ENCODE measurements at regions not wholly inside any gene's neighbourhood (a gene's known extent, or its start where the extent isn't known, plus 50 kb on each side); places are given as distances from the start of the nearest gene placed in this dataset.

GRCh38 chr5:5040712-5041111, 99.4 kb upstream of the ADAMTS16 start:
- Histone ChIP-seq H3K56ac (ENCODE audit: low read length) (no peak overlapping the region), H3K4me2 (ENCODE audit: low read length) (no peak overlapping the region), H3K4me1 (ENCODE audit: control insufficient read depth, low read depth, low read length) (no peaks in the 10 kb centered on the region), H3K27me3 (ENCODE audit: insufficient read depth, low read length, poor library complexity) (no peaks in the 10 kb centered on the region), H3K79me1 (ENCODE audit: low read length) (no peaks in the 10 kb centered on the region), H4K5ac (ENCODE audit: low read length) (no peak overlapping the region), H3K4ac (ENCODE audit: low read depth, low read length) (no peak overlapping the region), H2BK120ac (ENCODE audit: low read depth, low read length) (no peak overlapping the region), H2BK5ac (ENCODE audit: low read length) (no peak overlapping the region), H3K79me2 (ENCODE audit: control insufficient read depth, insufficient read depth, low read length) (no peaks in the 10 kb centered on the region), H3K18ac (ENCODE audit: low read length) (no peak overlapping the region), H3K4me3 (ENCODE audit: low read length) (no peak overlapping the region), H3K23ac (ENCODE audit: low read length) (no peak overlapping the region), H3K36me3 (ENCODE audit: control insufficient read depth, insufficient read depth, low read length) (no peaks in the 10 kb centered on the region), H2AK5ac (ENCODE audit: low read length) (no peak overlapping the region), H2BK15ac (replicated peaks; ENCODE audit: low read depth) (no peak overlapping the region), H3K27ac (ENCODE audit: low read depth, low read length) (no peak overlapping the region), H3K9ac (ENCODE audit: low read length) (no peak overlapping the region), H4K8ac (ENCODE audit: low read depth, low read length) (no peak overlapping the region)
- DNase-seq, result no peak
- WGBS (ENCODE audit: extremely low coverage, insufficient coverage, low lambda C conversion rate), result no CpG with 5 or more reads among the region's 3 CpGs

- H4K8ac ChIP-seq (ENCODE audit: low read depth, low read length), result no peak overlapping the region
- no peaks in the 10 kb centered on the region for H3K36me3 ChIP-seq (ENCODE audit: control insufficient read depth, insufficient read depth, low read length)
- DNase-seq, result no peak
- no peaks in the 10 kb centered on the region for H3K79me1 ChIP-seq (ENCODE audit: low read length)
- no peaks in the 10 kb centered on the region for H3K79me2 ChIP-seq (ENCODE audit: control insufficient read depth, insufficient read depth, low read length)
- H2BK120ac ChIP-seq (ENCODE audit: low read depth, low read length), result no peak overlapping the region
- H3K4ac ChIP-seq (ENCODE audit: low read depth, low read length), result no peak overlapping the region
- H2AK5ac ChIP-seq (ENCODE audit: low read length), result no peak overlapping the region
- no peaks in the 10 kb centered on the region for H3K4me1 ChIP-seq (ENCODE audit: control insufficient read depth, low read depth, low read length)
- no peaks in the 10 kb centered on the region for H3K27me3 ChIP-seq (ENCODE audit: insufficient read depth, low read length, poor library complexity)
- H3K27ac ChIP-seq (ENCODE audit: low read depth, low read length), result no peak overlapping the region
- H3K4me2 ChIP-seq (ENCODE audit: low read length), result no peak overlapping the region
- H3K18ac ChIP-seq (ENCODE audit: low read length), result no peak overlapping the region
- no peak overlapping the region for H2BK15ac ChIP-seq (replicated peaks; ENCODE audit: low read depth)
- no peak overlapping the region for H3K56ac ChIP-seq (ENCODE audit: low read length)
- no peak overlapping the region for H3K4me3 ChIP-seq (ENCODE audit: low read length)
- no peak overlapping the region for H4K5ac ChIP-seq (ENCODE audit: low read length)
- H3K23ac ChIP-seq (ENCODE audit: low read length), result no peak overlapping the region
- no peak overlapping the region for H2BK5ac ChIP-seq (ENCODE audit: low read length)
- H3K9ac ChIP-seq (ENCODE audit: low read length), result no peak overlapping the region
These were observed 97.3 kb upstream of the ADAMTS16 start for GRCh38 chr5:5042806-5043205.

DNA sequence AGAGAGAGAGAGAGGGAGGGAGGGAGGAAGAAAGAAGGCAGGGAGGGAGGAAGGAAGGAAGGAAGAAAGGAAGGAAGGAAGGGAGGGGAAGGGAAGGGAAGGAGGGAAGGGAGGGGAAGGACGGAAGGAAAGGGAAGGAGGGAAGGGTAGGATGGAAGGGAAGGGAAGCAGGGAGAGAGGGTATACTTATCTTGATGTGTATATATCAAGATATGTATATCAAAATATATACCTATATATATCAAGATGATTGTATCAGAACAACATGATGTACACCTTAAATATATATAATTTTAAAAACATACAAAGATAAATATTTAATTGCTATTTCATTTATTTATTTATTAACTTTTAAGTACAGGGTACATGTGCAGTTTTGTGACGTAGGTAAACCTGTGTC, 96.8 kb upstream of the ADAMTS16 start:
- no peaks in the 10 kb centered on the region for H3K36me3 ChIP-seq (ENCODE audit: control insufficient read depth, insufficient read depth, low read length)
- WGBS (ENCODE audit: extremely low coverage, insufficient coverage, low lambda C conversion rate), result no CpG with 5 or more reads among the region's 2 CpGs
- H3K9ac ChIP-seq (ENCODE audit: low read length), result no peak overlapping the region
- H3K79me2 ChIP-seq (ENCODE audit: control insufficient read depth, insufficient read depth, low read length), result no peaks in the 10 kb centered on the region
- no peaks in the 10 kb centered on the region for H3K4me1 ChIP-seq (ENCODE audit: control insufficient read depth, low read depth, low read length)
- no peak overlapping the region for H3K18ac ChIP-seq (ENCODE audit: low read length)
- DNase-seq, result no peak
- H3K4me3 ChIP-seq (ENCODE audit: low read length), result no peak overlapping the region
- no peak overlapping the region for H2BK15ac ChIP-seq (replicated peaks; ENCODE audit: low read depth)
- no peaks in the 10 kb centered on the region for H3K79me1 ChIP-seq (ENCODE audit: low read length)
- no peak overlapping the region for H2BK5ac ChIP-seq (ENCODE audit: low read length)
- no peak overlapping the region for H3K4me2 ChIP-seq (ENCODE audit: low read length)
- no peak overlapping the region for H2BK120ac ChIP-seq (ENCODE audit: low read depth, low read length)
- no peak overlapping the region for H3K27ac ChIP-seq (ENCODE audit: low read depth, low read length)
- no peak overlapping the region for H4K8ac ChIP-seq (ENCODE audit: low read depth, low read length)
- no peak overlapping the region for H3K4ac ChIP-seq (ENCODE audit: low read depth, low read length)
- no peak overlapping the region for H3K23ac ChIP-seq (ENCODE audit: low read length)
- H2AK5ac ChIP-seq (ENCODE audit: low read length), result no peak overlapping the region
- H3K27me3 ChIP-seq (ENCODE audit: insufficient read depth, low read length, poor library complexity), result no peaks in the 10 kb centered on the region
- no peak overlapping the region for H4K5ac ChIP-seq (ENCODE audit: low read length)
- no peak overlapping the region for H3K56ac ChIP-seq (ENCODE audit: low read length)

DNA sequence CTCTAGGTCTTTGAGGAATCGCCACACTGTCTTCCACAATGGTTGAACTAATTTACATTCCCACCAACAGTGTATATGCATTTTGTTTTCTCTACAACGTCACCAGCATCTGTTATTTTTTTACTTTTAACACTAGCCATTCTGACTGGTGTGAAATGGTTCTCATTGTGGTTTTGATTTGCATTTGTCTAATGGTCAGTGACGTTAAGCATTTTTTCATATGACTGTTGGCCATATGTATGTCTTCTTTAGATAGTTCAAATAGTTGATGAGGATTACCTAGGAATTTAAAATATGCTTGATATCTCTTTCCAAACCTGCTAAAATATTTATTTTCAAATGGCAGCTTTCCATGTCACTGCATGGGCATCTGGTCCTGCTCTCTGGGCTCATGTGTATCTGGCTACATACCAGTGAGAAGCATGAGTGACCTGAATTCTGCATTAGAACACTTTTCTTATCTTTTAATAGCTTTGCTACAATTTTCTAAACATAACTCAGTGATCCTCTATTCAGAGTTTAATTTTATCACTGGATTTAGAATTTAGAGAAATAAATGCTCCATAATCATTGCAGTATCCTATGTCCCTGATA, 95.8 kb upstream of the ADAMTS16 start:
- H3K27me3 ChIP-seq (ENCODE audit: insufficient read depth, low read length, poor library complexity), result no peaks in the 10 kb centered on the region
- no peaks in the 10 kb centered on the region for H3K79me1 ChIP-seq (ENCODE audit: low read length)

GRCh38 chr5:5046680-5047502, 93.2 kb upstream of the ADAMTS16 start:
- no peak overlapping the region for H3K4ac ChIP-seq (ENCODE audit: low read depth, low read length)
- WGBS (ENCODE audit: extremely low coverage, insufficient coverage, low lambda C conversion rate), result no CpG with 5 or more reads among the region's 6 CpGs
- H2BK15ac ChIP-seq (replicated peaks; ENCODE audit: low read depth), result no peak overlapping the region

More for the DNA sequence above, 95.8 kb upstream of the ADAMTS16 start:
- no peak overlapping the region for H3K56ac ChIP-seq (ENCODE audit: low read length)
- no peak overlapping the region for H3K4me2 ChIP-seq (ENCODE audit: low read length)
- no peak overlapping the region for H3K18ac ChIP-seq (ENCODE audit: low read length)
- no CpG with 5 or more reads among the region's 3 CpGs for WGBS (ENCODE audit: extremely low coverage, insufficient coverage, low lambda C conversion rate)
- no peak overlapping the region for H3K4me3 ChIP-seq (ENCODE audit: low read length)
- H3K23ac ChIP-seq (ENCODE audit: low read length), result no peak overlapping the region
- H3K79me2 ChIP-seq (ENCODE audit: control insufficient read depth, insufficient read depth, low read length), result no peaks in the 10 kb centered on the region
- H3K36me3 ChIP-seq (ENCODE audit: control insufficient read depth, insufficient read depth, low read length), result no peaks in the 10 kb centered on the region
- H4K5ac ChIP-seq (ENCODE audit: low read length), result no peak overlapping the region
- no peak overlapping the region for H2BK15ac ChIP-seq (replicated peaks; ENCODE audit: low read depth)
- no peak overlapping the region for H3K4ac ChIP-seq (ENCODE audit: low read depth, low read length)
- no peak overlapping the region for H2BK5ac ChIP-seq (ENCODE audit: low read length)
- H3K27ac ChIP-seq (ENCODE audit: low read depth, low read length), result no peak overlapping the region
- H2BK120ac ChIP-seq (ENCODE audit: low read depth, low read length), result no peak overlapping the region
- no peaks in the 10 kb centered on the region for H3K4me1 ChIP-seq (ENCODE audit: control insufficient read depth, low read depth, low read length)
- no peak overlapping the region for H4K8ac ChIP-seq (ENCODE audit: low read depth, low read length)
- no peak for DNase-seq
- no peak overlapping the region for H2AK5ac ChIP-seq (ENCODE audit: low read length)
- no peak overlapping the region for H3K9ac ChIP-seq (ENCODE audit: low read length)

More at GRCh38 chr5:5046680-5047502, 93.2 kb upstream of the ADAMTS16 start:
- Histone ChIP-seq H3K9ac (ENCODE audit: low read length) (no peak overlapping the region), H3K36me3 (ENCODE audit: control insufficient read depth, insufficient read depth, low read length) (no peaks in the 10 kb centered on the region), H3K4me1 (ENCODE audit: control insufficient read depth, low read depth, low read length) (no peaks in the 10 kb centered on the region), H3K56ac (ENCODE audit: low read length) (no peak overlapping the region), H3K23ac (ENCODE audit: low read length) (no peak overlapping the region), H3K18ac (ENCODE audit: low read length) (no peak overlapping the region), H2BK5ac (ENCODE audit: low read length) (no peak overlapping the region), H3K79me1 (ENCODE audit: low read length) (no peaks in the 10 kb centered on the region), H3K27ac (ENCODE audit: low read depth, low read length) (no peak overlapping the region), H4K5ac (ENCODE audit: low read length) (no peak overlapping the region), H3K79me2 (ENCODE audit: control insufficient read depth, insufficient read depth, low read length) (no peaks in the 10 kb centered on the region), H3K4me2 (ENCODE audit: low read length) (no peak overlapping the region), H3K27me3 (ENCODE audit: insufficient read depth, low read length, poor library complexity) (no peaks in the 10 kb centered on the region), H2AK5ac (ENCODE audit: low read length) (no peak overlapping the region), H4K8ac (ENCODE audit: low read depth, low read length) (no peak overlapping the region), H2BK120ac (ENCODE audit: low read depth, low read length) (no peak overlapping the region), H3K4me3 (ENCODE audit: low read length) (no peak overlapping the region)
- DNase-seq, result no peak
